ENCODE measurements at regions not wholly inside any gene's neighbourhood (a gene's known extent, or its start where the extent isn't known, plus 50 kb on each side); places are given as distances from the start of the nearest gene placed in this dataset.

GRCh38 chr1:13898406-13898805 lies 198.4 kb downstream of the PRDM2 start:
- TF ChIP-seq POLR2A (IDR thresholded peaks at IDR 0.05) (no peak), CTCF (IDR thresholded peaks at IDR 0.05) (no peak)
